ENCODE measurements at regions not wholly inside any gene's neighbourhood (a gene's known extent, or its start where the extent isn't known, plus 50 kb on each side); places are given as distances from the start of the nearest gene placed in this dataset.
A peak's percentile ranks its signal among the peaks of the same experiment; 100 is the strongest.

- Mint-ChIP-seq H3K36me3 (no peaks in the 10 kb centered on the region), H3K9me3 (peaks cover 0 to 4% of the 10 kb centered on the region in 2 donors), H3K27ac (no peak overlapping the region)
- DNase-seq (ENCODE audit: low spot score in 2 of 2) (no peak), ATAC-seq (no peak)
These were observed 115.7 kb downstream of the MRM1 start for GRCh38 chr17:36717088-36717487.

DNA sequence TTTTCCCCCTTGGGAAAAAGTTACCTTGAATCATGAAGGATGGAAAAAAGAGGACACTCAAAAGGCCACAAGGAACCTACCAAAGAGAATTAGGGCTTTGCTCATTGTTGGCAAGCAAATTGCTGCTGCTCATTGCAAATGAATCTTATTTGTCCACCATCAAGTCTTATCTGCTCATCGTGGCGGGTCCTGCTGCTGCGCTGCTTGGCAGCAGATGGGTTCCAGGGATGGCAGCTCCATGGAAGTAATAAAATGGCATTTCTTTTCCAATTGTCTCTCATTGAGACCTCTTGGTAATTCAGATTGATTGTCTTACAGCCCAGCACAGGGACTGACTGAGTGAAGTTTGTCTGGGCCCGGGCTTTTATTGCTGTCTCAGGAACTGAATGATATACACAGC, 118.7 kb downstream of the MRM1 start:
- H3K9me3 Mint-ChIP-seq = peaks cover 0 to 4% of the 10 kb centered on the region in 2 donors
- DNase-seq (ENCODE audit: low spot score in 2 of 2) (no peak), ATAC-seq (no peak)
- H3K27ac Mint-ChIP-seq = peak overlapping the region in 1 of 2 donors; percentile 92
- no peaks in the 10 kb centered on the region for H3K36me3 Mint-ChIP-seq

DNA sequence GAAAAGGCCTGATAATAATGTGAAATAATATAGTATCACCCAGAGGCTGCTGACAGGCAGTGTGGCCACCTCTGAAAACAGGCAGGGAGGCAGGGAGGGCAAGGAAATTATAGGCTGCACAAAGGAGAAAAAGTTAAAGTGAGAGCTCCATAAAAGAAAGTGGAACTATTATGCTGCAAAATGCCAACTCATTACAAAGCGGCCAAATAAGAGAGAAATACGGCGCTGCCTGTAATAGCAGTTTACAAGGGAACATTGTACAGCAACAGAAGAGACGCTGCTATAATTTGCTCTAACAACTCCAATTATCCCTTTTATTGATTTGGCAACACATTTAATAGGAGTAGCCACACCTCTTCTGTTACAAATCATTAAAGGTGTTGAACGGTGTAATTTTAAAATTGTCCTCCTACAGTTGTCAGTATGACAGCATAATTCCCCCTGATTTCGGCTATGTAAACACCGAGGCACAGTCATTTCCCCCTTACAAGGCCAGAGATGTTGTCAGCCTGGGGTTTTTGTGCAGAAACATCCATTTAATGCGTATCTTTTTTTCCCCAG, 120.3 kb downstream of the MRM1 start:
- H3K9me3 Mint-ChIP-seq = peaks cover 0 to 4% of the 10 kb centered on the region in 2 donors
- ATAC-seq = peak; percentile 63 to 81
- H3K27ac Mint-ChIP-seq = peak overlapping the region; percentile 92 to 95
- H3K36me3 Mint-ChIP-seq = no peaks in the 10 kb centered on the region
- no peak for DNase-seq (ENCODE audit: low spot score in 2 of 2)

DNA sequence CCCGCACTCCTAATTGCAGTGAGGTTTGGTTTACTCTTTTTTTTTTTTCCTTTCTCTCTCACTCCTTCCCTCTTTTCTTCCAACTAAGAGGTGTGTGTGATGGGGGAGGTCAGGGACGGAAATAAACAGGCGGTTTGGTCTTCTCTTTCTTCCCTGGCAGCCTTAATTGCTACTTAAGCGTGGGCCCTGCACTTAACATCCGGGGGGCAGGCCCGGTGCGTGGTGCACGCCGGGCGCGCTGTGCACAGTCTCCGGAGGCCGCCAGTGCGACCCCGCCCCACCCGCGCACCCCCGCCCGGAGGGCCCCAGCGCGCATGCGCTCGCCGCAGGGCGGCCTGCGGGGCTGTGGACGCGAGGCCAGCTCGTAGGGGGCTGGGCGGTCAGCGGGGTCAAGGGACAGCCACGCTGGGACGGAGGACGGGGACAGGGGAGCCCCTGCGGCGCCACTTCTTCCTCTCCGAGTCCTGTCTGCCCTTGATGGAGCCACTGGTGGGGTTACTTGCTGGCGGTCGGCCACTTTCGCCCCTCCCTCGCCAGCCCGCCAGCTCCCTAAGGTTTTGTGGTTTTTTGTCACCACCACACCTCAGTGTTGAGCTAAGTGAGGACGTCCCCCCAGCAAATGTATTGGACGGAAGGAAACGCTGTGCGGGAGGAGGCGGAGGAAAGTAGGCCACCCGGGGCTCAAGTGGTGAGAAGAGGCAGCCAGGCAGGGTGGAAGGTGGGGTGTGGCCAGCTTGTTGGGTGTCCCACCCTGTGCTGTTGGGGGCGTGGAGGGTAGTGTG, 120.9 kb downstream of the MRM1 start:
- H3K27ac Mint-ChIP-seq = peak overlapping the region; percentile 92
- H3K36me3 Mint-ChIP-seq = no peaks in the 10 kb centered on the region
- peaks cover 0 to 4% of the 10 kb centered on the region in 2 donors for H3K9me3 Mint-ChIP-seq
- ATAC-seq = peak; percentile 89 to 97
- DNase-seq (ENCODE audit: low spot score in 2 of 2) = peak; percentile 82 to 89

GRCh38 chr17:36722903-36723263, 121.5 kb downstream of the MRM1 start:
- DNase-seq (ENCODE audit: low spot score in 2 of 2) (no peak), ATAC-seq (no peak)
- peaks cover 0 to 4% of the 10 kb centered on the region in 2 donors for H3K9me3 Mint-ChIP-seq
- H3K36me3 Mint-ChIP-seq = no peaks in the 10 kb centered on the region
- H3K27ac Mint-ChIP-seq = peak overlapping the region; percentile 72 to 92

GRCh38 chr17:36723459-36724025, 122.2 kb downstream of the MRM1 start:
- no peaks in the 10 kb centered on the region for H3K36me3 Mint-ChIP-seq
- ATAC-seq = no peak
- H3K27ac Mint-ChIP-seq = peak overlapping the region; percentile 24 to 92
- no peaks in the 10 kb centered on the region for H3K9me3 Mint-ChIP-seq
- no peak for DNase-seq (ENCODE audit: low spot score in 2 of 2)

GRCh38 chr17:36726199-36726598, 124.8 kb downstream of the MRM1 start:
- Mint-ChIP-seq H3K9me3 (no peaks in the 10 kb centered on the region), H3K36me3 (no peaks in the 10 kb centered on the region), H3K27ac (peak overlapping the region in 1 of 2 donors; percentile 3)
- no peak for ATAC-seq
- DNase-seq (ENCODE audit: low spot score in 2 of 2) = no peak

DNA sequence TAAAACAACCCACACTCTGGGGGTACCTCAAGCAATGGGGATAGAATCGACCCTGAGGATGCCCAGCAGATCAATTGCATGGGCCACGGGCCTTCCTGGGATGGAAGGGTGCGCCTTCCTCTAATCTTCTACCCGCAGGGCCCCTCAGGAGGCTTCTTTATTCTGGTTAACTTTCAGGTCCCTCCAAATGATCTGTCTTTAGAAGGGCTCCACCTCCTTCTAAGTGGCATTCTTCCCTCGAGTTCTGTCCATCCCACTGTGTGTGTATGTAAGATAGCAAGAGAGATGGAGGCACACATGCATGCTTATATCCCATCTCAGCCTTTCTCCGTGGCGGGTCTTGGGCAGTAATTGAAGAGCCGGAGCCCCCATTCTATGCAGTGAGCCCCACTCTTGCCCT, 125.7 kb downstream of the MRM1 start:
- Mint-ChIP-seq H3K36me3 (no peaks in the 10 kb centered on the region), H3K27ac (peak overlapping the region; percentile 39 to 47), H3K9me3 (no peaks in the 10 kb centered on the region)
- no peak for DNase-seq (ENCODE audit: low spot score in 2 of 2)
- ATAC-seq = no peak

DNA sequence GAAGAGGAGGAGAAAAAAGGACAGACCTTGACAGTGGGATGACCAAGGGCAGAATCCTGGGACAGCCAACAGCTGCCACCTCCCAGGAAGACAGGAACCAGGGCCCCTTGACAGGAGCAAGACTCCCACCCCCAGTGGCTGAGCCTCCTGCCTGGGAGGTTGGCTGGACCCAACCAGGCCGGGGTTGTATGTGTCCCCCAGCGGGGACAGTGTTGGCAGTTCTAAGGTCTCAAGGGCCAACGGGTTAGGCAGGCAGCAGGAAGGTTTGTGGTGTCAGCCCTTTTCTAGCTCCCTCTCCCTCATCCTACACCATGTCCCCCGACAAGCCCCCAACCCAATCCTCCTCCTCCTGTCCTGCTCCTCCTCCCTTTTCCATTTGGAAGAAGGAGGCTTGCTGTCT, 126.2 kb downstream of the MRM1 start:
- no peak for ATAC-seq
- peak overlapping the region in 1 of 2 donors; percentile 39 for H3K27ac Mint-ChIP-seq

DNA sequence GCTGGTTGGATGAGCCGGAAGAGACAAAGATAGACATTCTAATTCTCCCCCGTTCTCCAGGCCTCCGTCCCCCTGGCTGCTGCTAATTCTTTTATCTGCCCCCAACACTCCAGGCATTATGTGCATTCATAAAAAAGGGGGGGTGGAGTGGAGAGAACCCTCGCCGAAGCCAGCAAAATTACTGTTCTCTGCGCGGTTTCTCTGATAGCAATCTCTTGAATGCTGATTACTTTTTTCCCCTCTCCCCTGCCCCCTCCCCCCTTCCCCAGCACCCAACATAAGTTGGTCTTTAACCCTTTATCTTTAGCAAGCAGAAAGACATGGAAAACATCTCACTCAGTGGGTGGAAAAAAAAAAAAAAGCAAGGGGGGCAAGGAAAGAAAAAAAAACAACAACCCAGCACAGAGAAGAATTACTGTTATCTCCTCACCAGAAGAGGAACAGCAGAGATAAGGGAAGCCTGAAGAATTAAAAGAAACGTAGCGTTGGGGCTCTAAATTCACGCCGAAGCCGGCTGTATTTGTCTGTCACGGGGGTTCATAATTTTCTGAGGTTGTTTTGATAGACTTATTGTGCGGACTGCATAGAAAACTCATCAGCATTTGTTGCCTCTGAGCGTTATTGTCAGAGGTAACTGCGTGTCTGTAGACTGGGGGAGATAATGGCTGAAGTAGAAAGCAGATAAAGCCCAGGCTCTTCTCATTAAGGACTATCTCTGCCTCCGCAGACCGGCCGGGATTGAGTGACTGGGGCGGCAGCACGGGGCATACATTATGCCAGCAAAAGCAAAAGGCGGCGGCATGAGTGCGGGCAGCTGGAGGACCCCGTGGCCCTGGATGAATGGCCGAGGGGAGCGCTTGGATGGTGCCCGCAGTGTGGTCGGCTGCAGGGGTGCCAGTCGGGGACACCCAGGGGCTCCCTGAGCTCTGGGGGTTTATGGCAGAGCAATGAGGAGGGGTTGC, 126.9 kb downstream of the MRM1 start:
- H3K27ac Mint-ChIP-seq = peak overlapping the region in 1 of 2 donors; percentile 39
- ATAC-seq = peak; percentile 57 to 72
- peak in 1 of 2 donors; percentile 16 for DNase-seq (ENCODE audit: low spot score in 2 of 2)
- H3K9me3 Mint-ChIP-seq = no peaks in the 10 kb centered on the region
- H3K36me3 Mint-ChIP-seq = no peaks in the 10 kb centered on the region

More for the DNA sequence above, 126.2 kb downstream of the MRM1 start:
- Mint-ChIP-seq H3K9me3 (no peaks in the 10 kb centered on the region), H3K36me3 (no peaks in the 10 kb centered on the region)
- no peak for DNase-seq (ENCODE audit: low spot score in 2 of 2)

GRCh38 chr17:36730095-36730808, 128.9 kb downstream of the MRM1 start:
- no peaks in the 10 kb centered on the region for H3K9me3 Mint-ChIP-seq

DNA sequence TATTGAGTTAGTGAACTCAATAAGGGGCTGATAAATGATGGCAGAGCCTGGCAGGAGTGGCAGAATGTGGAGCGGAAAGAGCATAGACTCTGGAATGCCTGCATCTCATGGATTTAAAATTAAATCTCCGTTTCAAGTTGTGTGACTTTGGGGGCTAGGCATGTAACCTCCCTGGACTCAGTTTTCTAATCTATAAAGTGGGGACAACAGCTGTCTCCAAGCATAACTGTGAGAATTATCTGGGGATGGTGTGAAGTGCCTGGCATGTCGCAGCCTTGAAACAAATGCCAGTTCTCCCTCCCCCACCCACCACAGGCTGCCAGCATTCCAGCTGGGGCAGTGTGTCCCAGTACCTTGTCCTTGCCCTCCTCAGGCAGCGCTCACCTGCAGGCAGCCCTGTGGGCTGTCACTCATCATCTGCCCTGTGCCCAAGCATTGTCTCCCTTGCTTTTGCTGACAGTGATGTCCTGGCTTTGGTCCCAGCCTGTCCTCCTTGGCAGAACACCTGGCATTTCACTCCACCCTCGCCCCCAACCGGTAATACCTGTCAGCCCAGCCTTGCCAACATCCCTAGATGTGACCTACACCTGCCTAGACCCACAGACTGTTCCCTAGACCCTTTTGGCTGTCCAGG, 129.6 kb downstream of the MRM1 start:
- ATAC-seq (no peak), DNase-seq (ENCODE audit: low spot score in 2 of 2) (no peak)
- Mint-ChIP-seq H3K9me3 (no peaks in the 10 kb centered on the region), H3K27ac (peak overlapping the region in 1 of 2 donors; percentile 50), H3K36me3 (no peaks in the 10 kb centered on the region)

More at GRCh38 chr17:36730095-36730808, 128.9 kb downstream of the MRM1 start:
- Mint-ChIP-seq H3K36me3 (no peaks in the 10 kb centered on the region), H3K27ac (no peak overlapping the region)
- ATAC-seq (no peak), DNase-seq (ENCODE audit: low spot score in 2 of 2) (no peak)

DNA sequence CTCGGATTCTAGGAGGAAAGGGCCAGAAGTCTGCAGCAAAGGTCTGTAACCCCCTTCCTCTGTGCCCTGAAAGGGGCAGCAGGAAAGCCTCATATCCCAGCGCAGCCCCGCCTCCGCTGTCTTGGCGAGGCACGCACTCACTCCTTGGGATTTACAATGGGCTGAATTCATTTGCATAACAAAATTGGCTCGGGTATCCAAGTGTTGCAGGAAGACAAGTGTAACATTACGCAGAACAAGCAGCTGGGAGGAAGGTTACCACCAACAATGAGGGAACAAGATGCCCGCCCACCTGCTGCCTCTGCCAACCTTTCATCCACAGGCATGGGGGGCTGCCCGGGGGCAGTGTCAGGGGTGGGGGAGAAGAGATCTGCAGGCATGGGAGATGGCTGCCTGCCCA, 130.4 kb downstream of the MRM1 start:
- ATAC-seq (no peak), DNase-seq (ENCODE audit: low spot score in 2 of 2) (no peak)
- Mint-ChIP-seq H3K9me3 (no peaks in the 10 kb centered on the region), H3K36me3 (no peaks in the 10 kb centered on the region), H3K27ac (no peak overlapping the region)

DNA sequence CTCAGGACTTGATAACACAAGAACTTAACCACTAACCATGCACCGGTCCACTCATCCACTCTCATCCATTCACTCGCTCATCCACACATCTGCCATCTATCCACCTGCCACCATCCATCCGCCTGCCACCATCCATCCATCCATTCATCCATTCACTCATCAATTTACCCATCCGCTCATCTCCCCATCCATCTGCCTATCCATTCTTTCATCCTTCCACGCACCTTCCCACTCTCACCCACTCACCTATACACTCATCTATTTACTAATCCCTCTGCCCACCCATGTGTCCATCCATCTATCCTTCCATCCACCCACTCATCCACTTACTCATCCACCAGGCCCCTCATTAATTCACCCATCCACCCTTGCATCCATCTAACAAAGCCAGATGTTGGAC, 131.0 kb downstream of the MRM1 start:
- H3K36me3 Mint-ChIP-seq = no peaks in the 10 kb centered on the region
- DNase-seq (ENCODE audit: low spot score in 2 of 2) = no peak
- ATAC-seq = no peak
- H3K27ac Mint-ChIP-seq = no peak overlapping the region
- no peaks in the 10 kb centered on the region for H3K9me3 Mint-ChIP-seq

GRCh38 chr17:36736201-36737156, 135.1 kb downstream of the MRM1 start:
- peak overlapping the region in 1 of 2 donors; percentile 12 for H3K27ac Mint-ChIP-seq
- ATAC-seq (no peak), DNase-seq (ENCODE audit: low spot score in 2 of 2) (no peak)
- no peaks in the 10 kb centered on the region for H3K9me3 Mint-ChIP-seq
- no peaks in the 10 kb centered on the region for H3K36me3 Mint-ChIP-seq
